Osteoblast (primary cell): ENCODE measurements at regions not wholly inside any gene's neighbourhood (a gene's known extent, or its start where the extent isn't known, plus 50 kb on each side); places are given as distances from the start of the nearest gene placed in this dataset.
"Not testable (repeated sequence)": the region's sequence is repeated elsewhere in the genome, so short reads cannot be mapped to it uniquely, and the experiment has no call there.

Experiments
- DNase-seq: peaks from one replicate; pipeline ENCODE4 v3.0.0; 2011; ENCODE audit warnings: low spot score, mixed read lengths; ENCODE audit not compliant: insufficient read length; ENCODE audit errors: missing footprints
- H2AFZ ChIP-seq: 2 replicates; pipeline ENCODE4 v1.6.0; 2011; ENCODE audit warnings: mild to moderate bottlenecking, low read length
- H3K27ac ChIP-seq: 2 replicates; pipeline ENCODE4 v1.5.1; 2011; ENCODE audit warnings: mild to moderate bottlenecking, low read depth, low read length, moderate library complexity
- H3K27me3 ChIP-seq: 2 replicates; pipeline ENCODE4 v1.6.0; 2012; ENCODE audit warnings: mild to moderate bottlenecking, control low read depth, inconsistent platforms, low read length, moderate library complexity; ENCODE audit not compliant: insufficient read depth
- H3K36me3 ChIP-seq: 2 replicates; pipeline ENCODE4 v1.5.1; 2011; ENCODE audit warnings: mild to moderate bottlenecking, low read length, control low read depth, moderate library complexity; ENCODE audit not compliant: insufficient read depth
- H3K4me1 ChIP-seq: 2 replicates; pipeline ENCODE4 v1.5.1; 2011; ENCODE audit warnings: mild to moderate bottlenecking, low read length, control low read depth, moderate library complexity; ENCODE audit not compliant: insufficient read depth
- H3K4me2 ChIP-seq: 2 replicates; pipeline ENCODE4 v1.6.0; 2011; ENCODE audit warnings: mild to moderate bottlenecking, low read length; ENCODE audit not compliant: insufficient read depth
- H3K4me3 ChIP-seq: fragments of 200-600 bp; sonication (generic); 3 replicates; pipeline ENCODE4 v1.5.1; 2012; ENCODE audit warnings: mild to moderate bottlenecking, low read length, inconsistent platforms; ENCODE audit not compliant: insufficient read depth
- H3K79me2 ChIP-seq: 2 replicates; pipeline ENCODE4 v1.6.0; 2012; ENCODE audit warnings: mild to moderate bottlenecking, low read length, control low read depth, inconsistent platforms; ENCODE audit not compliant: insufficient read depth
- H3K9me3 ChIP-seq: 2 replicates; pipeline ENCODE4 v1.5.1; 2011; ENCODE audit warnings: low read depth, low read length, control low read depth
- H4K20me1 ChIP-seq: 2 replicates; pipeline ENCODE4 v1.6.0; 2012; ENCODE audit warnings: mild to moderate bottlenecking, low read length, control low read depth; ENCODE audit not compliant: insufficient read depth
- TF ChIP-seq, protein P1 (sequence below): IDR thresholded peaks from 2 replicates; pipeline ENCODE4 v1.5.1; 2011; ENCODE audit warnings: mild to moderate bottlenecking, low read depth, low read length, moderate library complexity; ENCODE audit errors: extremely low read depth

DNA sequence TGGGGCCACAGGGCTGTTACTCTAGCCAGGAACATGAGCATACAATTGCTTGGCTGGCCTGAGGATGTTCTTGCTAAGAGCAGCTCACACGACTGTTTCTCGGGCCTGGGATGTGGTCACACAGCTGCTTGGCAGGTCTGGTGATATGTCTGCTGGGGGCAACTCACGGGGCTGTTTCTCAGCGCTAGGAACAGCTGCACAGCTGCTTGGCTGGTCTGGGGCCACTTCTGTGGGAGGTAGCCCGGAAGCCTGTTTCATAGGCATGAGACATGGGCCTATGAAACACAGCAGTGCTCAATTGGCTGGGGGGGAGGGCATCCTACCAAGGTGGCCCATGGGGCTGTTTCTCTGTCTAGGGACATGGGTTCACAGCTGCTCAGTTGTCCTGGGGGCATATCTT is 73.4 kb upstream of the DDHD1 start:
- DNase-seq = no peak

DNA sequence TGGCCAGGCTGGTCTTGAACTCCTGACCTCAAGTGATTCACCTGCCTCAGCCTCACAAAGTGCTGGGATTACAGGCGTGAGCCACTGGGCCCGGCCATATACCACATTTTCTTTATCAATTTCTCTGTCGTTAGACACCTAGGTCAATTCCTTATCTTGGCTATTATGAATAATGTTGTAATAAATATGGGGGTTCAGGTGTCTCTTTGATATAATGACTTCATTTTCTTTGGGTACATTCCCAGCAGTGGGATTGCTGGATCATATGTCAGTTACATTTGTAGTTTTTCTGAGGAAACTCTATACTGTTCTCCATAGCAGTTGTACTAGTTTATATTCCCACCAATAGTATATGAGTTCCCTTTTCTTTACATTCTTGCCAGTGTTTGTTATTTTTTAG is 67.8 kb upstream of the DDHD1 start:
- Histone ChIP-seq H3K4me2 (no peak overlapping the region), H2AFZ (no peak overlapping the region), H3K27me3 (no peaks in the 10 kb centered on the region), H3K79me2 (no peaks in the 10 kb centered on the region), H3K36me3 (no peaks in the 10 kb centered on the region), H3K4me3 (no peak overlapping the region), H3K4me1 (peaks cover 4% of the 10 kb centered on the region), H3K27ac (no peak overlapping the region), H4K20me1 (no peaks in the 10 kb centered on the region), H3K9me3 (no peaks in the 10 kb centered on the region)
- TF ChIP-seq, protein P1, sequence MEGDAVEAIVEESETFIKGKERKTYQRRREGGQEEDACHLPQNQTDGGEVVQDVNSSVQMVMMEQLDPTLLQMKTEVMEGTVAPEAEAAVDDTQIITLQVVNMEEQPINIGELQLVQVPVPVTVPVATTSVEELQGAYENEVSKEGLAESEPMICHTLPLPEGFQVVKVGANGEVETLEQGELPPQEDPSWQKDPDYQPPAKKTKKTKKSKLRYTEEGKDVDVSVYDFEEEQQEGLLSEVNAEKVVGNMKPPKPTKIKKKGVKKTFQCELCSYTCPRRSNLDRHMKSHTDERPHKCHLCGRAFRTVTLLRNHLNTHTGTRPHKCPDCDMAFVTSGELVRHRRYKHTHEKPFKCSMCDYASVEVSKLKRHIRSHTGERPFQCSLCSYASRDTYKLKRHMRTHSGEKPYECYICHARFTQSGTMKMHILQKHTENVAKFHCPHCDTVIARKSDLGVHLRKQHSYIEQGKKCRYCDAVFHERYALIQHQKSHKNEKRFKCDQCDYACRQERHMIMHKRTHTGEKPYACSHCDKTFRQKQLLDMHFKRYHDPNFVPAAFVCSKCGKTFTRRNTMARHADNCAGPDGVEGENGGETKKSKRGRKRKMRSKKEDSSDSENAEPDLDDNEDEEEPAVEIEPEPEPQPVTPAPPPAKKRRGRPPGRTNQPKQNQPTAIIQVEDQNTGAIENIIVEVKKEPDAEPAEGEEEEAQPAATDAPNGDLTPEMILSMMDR = no peak
- DNase-seq = no peak

More for the DNA sequence above, 73.4 kb upstream of the DDHD1 start:
- Histone ChIP-seq H3K27ac (no peak overlapping the region), H3K4me1 (no peaks in the 10 kb centered on the region), H3K36me3 (no peaks in the 10 kb centered on the region), H3K4me3 (no peak overlapping the region), H3K4me2 (no peak overlapping the region), H2AFZ (no peak overlapping the region), H3K79me2 (no peaks in the 10 kb centered on the region), H4K20me1 (no peaks in the 10 kb centered on the region), H3K27me3 (no peaks in the 10 kb centered on the region), H3K9me3 (no peaks in the 10 kb centered on the region)
- TF ChIP-seq, protein P1 = no peak

DNA sequence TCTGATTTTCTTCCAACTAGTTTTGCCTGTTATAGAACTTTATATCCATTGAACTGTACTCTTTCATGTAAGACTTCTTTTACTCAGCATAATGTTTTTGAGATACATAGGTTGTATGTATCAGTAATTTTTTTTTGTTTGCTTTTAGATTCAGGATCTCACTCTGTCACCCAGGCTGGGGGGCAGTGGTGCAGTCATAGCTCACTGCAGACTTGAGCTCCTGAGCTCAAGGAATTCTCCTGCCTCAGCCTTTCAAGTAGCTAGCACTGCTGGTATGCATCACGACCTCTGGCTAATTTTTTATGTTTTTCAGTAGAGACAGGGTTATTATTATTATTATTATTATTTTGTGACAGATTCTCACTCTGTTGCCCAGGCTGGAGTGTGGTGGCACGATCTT is 65.0 kb upstream of the DDHD1 start:
- Histone ChIP-seq H3K4me2 (peak overlapping the region; percentile 86), H3K36me3 (no peaks in the 10 kb centered on the region), H2AFZ (peak overlapping the region; percentile 94)

DNA sequence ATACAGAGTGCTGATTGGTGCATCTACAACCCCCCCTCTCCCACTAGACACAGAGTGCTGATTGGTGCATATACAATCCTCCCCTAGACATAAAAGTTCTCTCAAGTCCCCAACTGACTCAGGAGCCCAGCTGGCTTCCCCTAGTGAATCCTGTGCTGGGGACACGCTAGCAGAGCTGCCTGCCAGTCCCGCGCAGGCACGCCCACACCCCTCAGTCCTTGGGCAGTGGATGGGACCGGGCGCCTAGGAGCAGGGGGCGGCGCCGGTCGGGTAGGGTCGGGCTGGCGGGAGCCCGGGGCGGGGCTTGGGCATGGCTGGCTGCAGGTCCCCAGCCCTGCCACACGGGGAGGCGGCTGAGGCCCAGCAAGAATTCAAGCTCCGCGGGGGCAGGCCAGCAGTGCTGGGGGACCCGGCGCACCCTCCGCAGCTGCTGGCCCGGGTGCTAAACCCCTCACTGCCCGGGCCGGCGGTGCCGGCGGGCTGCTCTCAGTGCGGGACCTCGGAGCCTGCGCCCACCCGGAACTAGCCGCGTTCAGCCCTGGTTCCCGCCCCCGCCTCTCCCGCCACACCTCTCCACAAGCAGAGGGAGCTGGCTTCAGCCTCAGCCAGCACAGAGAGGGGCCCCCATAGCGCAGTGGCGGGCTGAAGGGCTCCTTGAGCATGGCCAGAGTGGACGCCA is 64.3 kb upstream of the DDHD1 start:
- peak; percentile 86 for DNase-seq

More for the DNA sequence above, 65.0 kb upstream of the DDHD1 start:
- H3K9me3 ChIP-seq = no peaks in the 10 kb centered on the region
- DNase-seq = no peak
- no peaks in the 10 kb centered on the region for H3K27me3 ChIP-seq
- H4K20me1 ChIP-seq = no peaks in the 10 kb centered on the region
- H3K4me1 ChIP-seq = peaks cover 4% of the 10 kb centered on the region
- no peaks in the 10 kb centered on the region for H3K79me2 ChIP-seq
- TF ChIP-seq, protein P1 = no peak
- H3K27ac ChIP-seq = no peak overlapping the region
- peak overlapping the region; percentile 74 for H3K4me3 ChIP-seq

DNA sequence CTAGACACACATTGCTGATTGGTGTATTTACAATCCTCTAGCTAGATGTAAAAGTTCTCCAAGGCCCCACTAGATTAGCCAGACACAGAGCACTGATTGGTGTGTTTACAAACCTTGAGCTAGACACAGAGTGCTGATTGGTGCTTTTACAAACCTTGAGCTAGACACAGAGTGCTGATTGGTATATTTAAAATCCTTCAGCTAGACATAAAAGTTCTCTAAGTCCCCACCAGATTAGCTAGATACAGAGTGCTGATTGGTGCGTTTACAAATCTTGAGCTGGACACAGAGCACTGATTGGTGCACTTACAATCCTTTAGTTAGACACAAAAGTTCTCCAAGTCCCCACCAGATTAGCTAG is 63.8 kb upstream of the DDHD1 start:
- DNase-seq, H2AFZ ChIP-seq, H3K9me3 ChIP-seq, H3K4me1 ChIP-seq, H3K36me3 ChIP-seq, H3K79me2 ChIP-seq, H3K27me3 ChIP-seq, H4K20me1 ChIP-seq, H3K27ac ChIP-seq: not testable (repeated sequence)
- Histone ChIP-seq H3K4me3 (peak overlapping the region; percentile 74), H3K4me2 (peak overlapping the region; percentile 86)

More for the DNA sequence above, 64.3 kb upstream of the DDHD1 start:
- H2AFZ ChIP-seq = peak overlapping the region; percentile 94
- H3K4me1 ChIP-seq = peaks cover 4% of the 10 kb centered on the region
- no peak overlapping the region for H3K27ac ChIP-seq
- H3K27me3 ChIP-seq = no peaks in the 10 kb centered on the region
- H3K79me2 ChIP-seq = no peaks in the 10 kb centered on the region
- H4K20me1 ChIP-seq = no peaks in the 10 kb centered on the region
- H3K9me3 ChIP-seq = no peaks in the 10 kb centered on the region
- H3K4me2 ChIP-seq = peak overlapping the region; percentile 86
- peak overlapping the region; percentile 74 for H3K4me3 ChIP-seq
- no peaks in the 10 kb centered on the region for H3K36me3 ChIP-seq
- TF ChIP-seq, protein P1 = no peak

DNA sequence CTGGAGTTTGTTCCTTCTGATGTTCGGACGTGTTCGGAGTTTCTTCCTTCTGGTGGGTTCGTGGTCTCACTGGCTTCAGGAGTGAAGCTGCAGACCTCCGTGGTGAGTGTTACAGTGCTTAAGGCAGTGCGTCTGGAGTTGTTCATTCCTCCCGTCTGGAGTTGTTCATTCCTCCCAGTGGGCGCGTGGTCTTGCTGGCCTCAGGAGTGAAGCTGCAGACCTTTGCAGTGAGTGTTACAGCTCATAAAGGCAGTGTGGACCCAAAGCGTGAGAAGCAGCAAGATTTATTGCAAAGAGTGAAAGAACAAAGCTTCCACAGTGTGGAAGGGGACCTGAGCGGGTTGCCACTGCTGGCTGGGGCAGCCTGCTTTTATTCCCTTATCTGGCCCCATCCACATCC is 63.4 kb upstream of the DDHD1 start:
- H3K9me3 ChIP-seq, H3K4me1 ChIP-seq, H3K27me3 ChIP-seq, H3K36me3 ChIP-seq, H3K27ac ChIP-seq, H3K79me2 ChIP-seq, DNase-seq, H4K20me1 ChIP-seq, H2AFZ ChIP-seq, H3K4me2 ChIP-seq, H3K4me3 ChIP-seq: not testable (repeated sequence)
